ENCODE measurements at regions not wholly inside any gene's neighbourhood (a gene's known extent, or its start where the extent isn't known, plus 50 kb on each side); places are given as distances from the start of the nearest gene placed in this dataset.

GRCh38 chr17:33804401-33804800, 450.7 kb upstream of the CCL2 start:
- Histone ChIP-seq H3F3A (ENCODE audit: insufficient read depth, low read length) (no peaks in the 10 kb centered on the region), H3K9ac (ENCODE audit: low read length) (no peak overlapping the region)

GRCh38 chr17:33806631-33807030, 448.5 kb upstream of the CCL2 start:
- Histone ChIP-seq H3K4me3 (ENCODE audit: low read length) (no peak overlapping the region), H3K9me2 (replicated peaks; ENCODE audit: insufficient read depth, low read length) (no peaks in the 10 kb centered on the region), H3K4me1 (ENCODE audit: low read length) (no peaks in the 10 kb centered on the region), H3K27ac (ENCODE audit: low read length) (no peak overlapping the region), H3K79me2 (ENCODE audit: low read length) (no peaks in the 10 kb centered on the region), H3K9me3 (replicated peaks; ENCODE audit: insufficient read depth, low read length) (no peaks in the 10 kb centered on the region), H2AFZ (ENCODE audit: low read length) (no peak overlapping the region), H3K9ac (ENCODE audit: low read length) (no peak overlapping the region), H4K20me1 (ENCODE audit: insufficient read depth, low read length) (no peaks in the 10 kb centered on the region), H3K4me2 (ENCODE audit: low read depth, low read length) (no peak overlapping the region), H3F3A (ENCODE audit: insufficient read depth, low read length) (no peaks in the 10 kb centered on the region), H3K27me3 (replicated peaks; ENCODE audit: insufficient read depth, low read length) (no peaks in the 10 kb centered on the region), H3K36me3 (replicated peaks; ENCODE audit: insufficient read depth, low read length) (no peaks in the 10 kb centered on the region)
- DNase-seq = no peak
- TF ChIP-seq EZH2phosphoT487 (IDR thresholded peaks at IDR 0.05; ENCODE audit: low read length) = no peak
- TF ChIP-seq CTCF (IDR thresholded peaks at IDR 0.05; ENCODE audit: low read length) = no peak
- TF ChIP-seq EZH2 (optimal IDR thresholded peaks at IDR 0.05; ENCODE audit: low read depth, low read length) = no peak

More at GRCh38 chr17:33804401-33804800, 450.7 kb upstream of the CCL2 start:
- H3K9me2 ChIP-seq (replicated peaks; ENCODE audit: insufficient read depth, low read length) = no peaks in the 10 kb centered on the region
- H3K79me2 ChIP-seq (ENCODE audit: low read length) = no peaks in the 10 kb centered on the region
- H3K4me3 ChIP-seq (ENCODE audit: low read length) = no peak overlapping the region
- no peak overlapping the region for H2AFZ ChIP-seq (ENCODE audit: low read length)
- H3K27me3 ChIP-seq (replicated peaks; ENCODE audit: insufficient read depth, low read length) = no peaks in the 10 kb centered on the region
- peaks cover 7% of the 10 kb centered on the region; the same call in 1 of the 2 replicates for H3K4me1 ChIP-seq (ENCODE audit: low read length)
- H3K4me2 ChIP-seq (ENCODE audit: low read depth, low read length) = no peak overlapping the region
- no peaks in the 10 kb centered on the region for H3K9me3 ChIP-seq (replicated peaks; ENCODE audit: insufficient read depth, low read length)
- TF ChIP-seq EZH2phosphoT487 (IDR thresholded peaks at IDR 0.05; ENCODE audit: low read length) = no peak
- TF ChIP-seq CTCF (IDR thresholded peaks at IDR 0.05; ENCODE audit: low read length) = no peak
- no peak for TF ChIP-seq EZH2 (optimal IDR thresholded peaks at IDR 0.05; ENCODE audit: low read depth, low read length)
- H3K27ac ChIP-seq (ENCODE audit: low read length) = no peak overlapping the region
- no peaks in the 10 kb centered on the region for H3K36me3 ChIP-seq (replicated peaks; ENCODE audit: insufficient read depth, low read length)
- no peak for DNase-seq
- H4K20me1 ChIP-seq (ENCODE audit: insufficient read depth, low read length) = no peaks in the 10 kb centered on the region

- Histone ChIP-seq H3K4me1 (ENCODE audit: low read length) (no peaks in the 10 kb centered on the region), H3K36me3 (replicated peaks; ENCODE audit: insufficient read depth, low read length) (no peaks in the 10 kb centered on the region), H4K20me1 (ENCODE audit: insufficient read depth, low read length) (no peaks in the 10 kb centered on the region), H3K4me2 (ENCODE audit: low read depth, low read length) (no peak overlapping the region), H3F3A (ENCODE audit: insufficient read depth, low read length) (no peaks in the 10 kb centered on the region), H3K9me2 (replicated peaks; ENCODE audit: insufficient read depth, low read length) (no peaks in the 10 kb centered on the region), H3K9me3 (replicated peaks; ENCODE audit: insufficient read depth, low read length) (no peaks in the 10 kb centered on the region), H3K27me3 (replicated peaks; ENCODE audit: insufficient read depth, low read length) (no peaks in the 10 kb centered on the region), H2AFZ (ENCODE audit: low read length) (no peak overlapping the region), H3K4me3 (ENCODE audit: low read length) (no peak overlapping the region), H3K9ac (ENCODE audit: low read length) (no peak overlapping the region), H3K79me2 (ENCODE audit: low read length) (no peaks in the 10 kb centered on the region), H3K27ac (ENCODE audit: low read length) (no peak overlapping the region)
- no peak for TF ChIP-seq EZH2phosphoT487 (IDR thresholded peaks at IDR 0.05; ENCODE audit: low read length)
- TF ChIP-seq CTCF (IDR thresholded peaks at IDR 0.05; ENCODE audit: low read length) = no peak
- no peak for TF ChIP-seq EZH2 (optimal IDR thresholded peaks at IDR 0.05; ENCODE audit: low read depth, low read length)
- no peak for DNase-seq
These were observed 445.3 kb upstream of the CCL2 start for GRCh38 chr17:33809748-33810147.

All from MM.1S (cell line).